Skeletal muscle tissue (tissue), 3 donors: ENCODE measurements at regions not wholly inside any gene's neighbourhood (a gene's known extent, or its start where the extent isn't known, plus 50 kb on each side); places are given as distances from the start of the nearest gene placed in this dataset.

Experiments used
- H3K27ac ChIP-seq: one replicate; pipeline ENCODE4 v1.7.0; 2013; ENCODE audit warnings: mild to moderate bottlenecking, low read depth, low read length, inconsistent platforms
- H3K27me3 ChIP-seq, 3 donors: one replicate each; pipeline ENCODE4 v1.7.0; 2013; ENCODE audit warnings: low read length in 3 of 3; ENCODE audit not compliant: control insufficient read depth in 3 of 3, insufficient read depth in 3 of 3
- H3K36me3 ChIP-seq, 3 donors: one replicate each; pipeline ENCODE4 v1.7.0; 2013; ENCODE audit warnings: low read length in 3 of 3; ENCODE audit not compliant: control insufficient read depth in 3 of 3, insufficient read depth in 3 of 3
- H3K4me1 ChIP-seq, 3 donors: one replicate each; pipeline ENCODE4 v1.7.0; 2013; ENCODE audit warnings: low read length in 3 of 3, mild to moderate bottlenecking in 3 of 3; ENCODE audit not compliant: control insufficient read depth in 3 of 3, insufficient read depth in 3 of 3
- H3K4me3 ChIP-seq, 3 donors: one replicate each; pipeline ENCODE4 v1.7.0; 2013; ENCODE audit warnings: low read length in 3 of 3
- H3K9ac ChIP-seq, 3 donors: one replicate each; pipeline ENCODE4 v1.7.0; 2013; ENCODE audit warnings: low read length in 3 of 3, mild to moderate bottlenecking in 3 of 3, moderate library complexity in 2 of 3, low read depth in 1 of 3
- H3K9me3 ChIP-seq, 3 donors: one replicate each; pipeline ENCODE4 v1.7.0; 2013; ENCODE audit warnings: low read length in 3 of 3; ENCODE audit not compliant: control insufficient read depth in 3 of 3
- donor health status: Osteomylitis.

- H3K36me3 ChIP-seq: no peaks in the 10 kb centered on the region
- H3K4me3 ChIP-seq: no peak overlapping the region
- H3K4me1 ChIP-seq: no peaks in the 10 kb centered on the region
- H3K27me3 ChIP-seq: no peaks in the 10 kb centered on the region
- H3K9me3 ChIP-seq: no peaks in the 10 kb centered on the region
- no peak overlapping the region for H3K9ac ChIP-seq
- H3K27ac ChIP-seq: no peak overlapping the region
Observed at GRCh38 chr12:43062201-43062895, 472.8 kb upstream of the PRICKLE1 start.

GRCh38 chr12:43060742-43061141, 471.2 kb upstream of the PRICKLE1 start:
- Histone ChIP-seq H3K4me1 (no peaks in the 10 kb centered on the region), H3K27me3 (no peaks in the 10 kb centered on the region), H3K36me3 (no peaks in the 10 kb centered on the region), H3K4me3 (no peak overlapping the region), H3K9ac (no peak overlapping the region), H3K9me3 (no peaks in the 10 kb centered on the region), H3K27ac (no peak overlapping the region)

- no peaks in the 10 kb centered on the region for H3K9me3 ChIP-seq
- no peaks in the 10 kb centered on the region for H3K36me3 ChIP-seq
- H3K4me1 ChIP-seq: no peaks in the 10 kb centered on the region
- no peak overlapping the region for H3K9ac ChIP-seq
- H3K27ac ChIP-seq: no peak overlapping the region
- H3K27me3 ChIP-seq: no peaks in the 10 kb centered on the region
- no peak overlapping the region for H3K4me3 ChIP-seq
Observed at GRCh38 chr12:43058616-43059015, 469.1 kb upstream of the PRICKLE1 start.

- no peak overlapping the region for H3K9ac ChIP-seq
- no peaks in the 10 kb centered on the region for H3K36me3 ChIP-seq
- H3K27me3 ChIP-seq: no peaks in the 10 kb centered on the region
- no peak overlapping the region for H3K4me3 ChIP-seq
- H3K4me1 ChIP-seq: no peaks in the 10 kb centered on the region
- H3K27ac ChIP-seq: no peak overlapping the region
- H3K9me3 ChIP-seq: no peaks in the 10 kb centered on the region
Observed at GRCh38 chr12:43057566-43057965, 468.0 kb upstream of the PRICKLE1 start.

GRCh38 chr12:43054085-43054484, 464.5 kb upstream of the PRICKLE1 start:
- Histone ChIP-seq H3K36me3 (no peaks in the 10 kb centered on the region), H3K9me3 (no peaks in the 10 kb centered on the region), H3K4me1 (no peaks in the 10 kb centered on the region), H3K9ac (no peak overlapping the region), H3K27ac (no peak overlapping the region), H3K4me3 (no peak overlapping the region), H3K27me3 (no peaks in the 10 kb centered on the region)

- Histone ChIP-seq H3K4me3 (no peak overlapping the region), H3K9ac (no peak overlapping the region), H3K27me3 (no peaks in the 10 kb centered on the region), H3K9me3 (no peaks in the 10 kb centered on the region), H3K4me1 (no peaks in the 10 kb centered on the region), H3K36me3 (no peaks in the 10 kb centered on the region), H3K27ac (no peak overlapping the region)
Observed at GRCh38 chr12:43052441-43052840, 462.9 kb upstream of the PRICKLE1 start.

- H3K36me3 ChIP-seq: no peaks in the 10 kb centered on the region
Observed at GRCh38 chr12:43044241-43044640, 454.7 kb upstream of the PRICKLE1 start.

GRCh38 chr12:43038991-43039390, 449.4 kb upstream of the PRICKLE1 start:
- H3K9me3 ChIP-seq: no peaks in the 10 kb centered on the region
- H3K4me1 ChIP-seq: no peaks in the 10 kb centered on the region
- no peak overlapping the region for H3K9ac ChIP-seq
- H3K27ac ChIP-seq: no peak overlapping the region
- H3K36me3 ChIP-seq: no peaks in the 10 kb centered on the region
- no peaks in the 10 kb centered on the region for H3K27me3 ChIP-seq
- no peak overlapping the region for H3K4me3 ChIP-seq

More at GRCh38 chr12:43044241-43044640, 454.7 kb upstream of the PRICKLE1 start:
- Histone ChIP-seq H3K9ac (no peak overlapping the region), H3K27me3 (no peaks in the 10 kb centered on the region), H3K4me1 (no peaks in the 10 kb centered on the region), H3K4me3 (no peak overlapping the region), H3K27ac (no peak overlapping the region), H3K9me3 (no peaks in the 10 kb centered on the region)

GRCh38 chr12:43029971-43030370, 440.4 kb upstream of the PRICKLE1 start:
- H3K27me3 ChIP-seq: no peaks in the 10 kb centered on the region
- no peak overlapping the region for H3K9ac ChIP-seq
- H3K9me3 ChIP-seq: peaks cover 0 to 2% (median 0%) of the 10 kb centered on the region in 3 donors
- H3K27ac ChIP-seq: no peak overlapping the region
- H3K4me3 ChIP-seq: no peak overlapping the region
- H3K36me3 ChIP-seq: no peaks in the 10 kb centered on the region
- no peaks in the 10 kb centered on the region for H3K4me1 ChIP-seq

- Histone ChIP-seq H3K9ac (no peak overlapping the region), H3K27ac (no peak overlapping the region), H3K27me3 (no peaks in the 10 kb centered on the region), H3K4me3 (no peak overlapping the region), H3K4me1 (no peaks in the 10 kb centered on the region), H3K9me3 (peaks cover 0 to 2% (median 0%) of the 10 kb centered on the region in 3 donors), H3K36me3 (no peaks in the 10 kb centered on the region)
Observed at GRCh38 chr12:43028826-43029225, 439.3 kb upstream of the PRICKLE1 start.
